ENCODE measurements at regions not wholly inside any gene's neighbourhood (a gene's known extent, or its start where the extent isn't known, plus 50 kb on each side); places are given as distances from the start of the nearest gene placed in this dataset.

- TF ChIP-seq, protein P1, sequence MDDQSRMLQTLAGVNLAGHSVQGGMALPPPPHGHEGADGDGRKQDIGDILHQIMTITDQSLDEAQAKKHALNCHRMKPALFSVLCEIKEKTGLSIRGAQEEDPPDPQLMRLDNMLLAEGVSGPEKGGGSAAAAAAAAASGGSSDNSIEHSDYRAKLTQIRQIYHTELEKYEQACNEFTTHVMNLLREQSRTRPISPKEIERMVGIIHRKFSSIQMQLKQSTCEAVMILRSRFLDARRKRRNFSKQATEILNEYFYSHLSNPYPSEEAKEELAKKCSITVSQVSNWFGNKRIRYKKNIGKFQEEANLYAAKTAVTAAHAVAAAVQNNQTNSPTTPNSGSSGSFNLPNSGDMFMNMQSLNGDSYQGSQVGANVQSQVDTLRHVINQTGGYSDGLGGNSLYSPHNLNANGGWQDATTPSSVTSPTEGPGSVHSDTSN (IDR thresholded peaks at IDR 0.05; ENCODE audit: insufficient replicate concordance, low read depth, low read length) = peak; percentile 23
- TF ChIP-seq RUNX3 (IDR thresholded peaks at IDR 0.05; ENCODE audit: low read length) = peak; percentile 21; the same call in 1 of the 2 replicates
- TF ChIP-seq NBN (IDR thresholded peaks at IDR 0.05) = peak; percentile 84; the same call in 1 of the 2 replicates
- peak; percentile 37; the same call in 1 of the 2 replicates for TF ChIP-seq DPF2 (IDR thresholded peaks at IDR 0.05)
- TF ChIP-seq PKNOX1 (IDR thresholded peaks at IDR 0.05) = peak; percentile 52
- TF ChIP-seq SMARCA5 (IDR thresholded peaks at IDR 0.05) = peak; percentile 74; the same call in 1 of the 2 replicates
- TF ChIP-seq MLLT1 (IDR thresholded peaks at IDR 0.05) = peak; percentile 64; the same call in 1 of the 2 replicates
- TF ChIP-seq KLF5 (IDR thresholded peaks at IDR 0.05; ENCODE audit: partially characterized antibody) = peak; percentile 58
- TF ChIP-seq IKZF2 (IDR thresholded peaks at IDR 0.05) = peak in 1 of 2 experiments; percentile 22; a peak in 1 of 4 replicates
- TF ChIP-seq USF1 (IDR thresholded peaks at IDR 0.05; ENCODE audit: borderline replicate concordance, extremely low read length, insufficient read depth, low read depth, low read length) = peak; percentile 55
- peak in 1 of 2 experiments; percentile 71; a peak in 2 of 4 replicates for TF ChIP-seq EP300 (IDR thresholded peaks at IDR 0.05; ENCODE audit: borderline replicate concordance in 1 of 2, control insufficient read depth in 1 of 2, low read depth in 2 of 2, low read length in 2 of 2)
- TF ChIP-seq, protein P2, sequence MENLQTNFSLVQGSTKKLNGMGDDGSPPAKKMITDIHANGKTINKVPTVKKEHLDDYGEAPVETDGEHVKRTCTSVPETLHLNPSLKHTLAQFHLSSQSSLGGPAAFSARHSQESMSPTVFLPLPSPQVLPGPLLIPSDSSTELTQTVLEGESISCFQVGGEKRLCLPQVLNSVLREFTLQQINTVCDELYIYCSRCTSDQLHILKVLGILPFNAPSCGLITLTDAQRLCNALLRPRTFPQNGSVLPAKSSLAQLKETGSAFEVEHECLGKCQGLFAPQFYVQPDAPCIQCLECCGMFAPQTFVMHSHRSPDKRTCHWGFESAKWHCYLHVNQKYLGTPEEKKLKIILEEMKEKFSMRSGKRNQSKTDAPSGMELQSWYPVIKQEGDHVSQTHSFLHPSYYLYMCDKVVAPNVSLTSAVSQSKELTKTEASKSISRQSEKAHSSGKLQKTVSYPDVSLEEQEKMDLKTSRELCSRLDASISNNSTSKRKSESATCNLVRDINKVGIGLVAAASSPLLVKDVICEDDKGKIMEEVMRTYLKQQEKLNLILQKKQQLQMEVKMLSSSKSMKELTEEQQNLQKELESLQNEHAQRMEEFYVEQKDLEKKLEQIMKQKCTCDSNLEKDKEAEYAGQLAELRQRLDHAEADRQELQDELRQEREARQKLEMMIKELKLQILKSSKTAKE (IDR thresholded peaks at IDR 0.05; ENCODE audit: low read depth, poor library complexity, severe bottlenecking) = peak; percentile 46
- TF ChIP-seq SIN3A (IDR thresholded peaks at IDR 0.05; ENCODE audit: low read depth, low read length) = 0 out of 2 replicates have a peak, but pooled peaks have one; percentile 24
- TF ChIP-seq MEF2B (IDR thresholded peaks at IDR 0.05; ENCODE audit: partially characterized antibody, poor library complexity, severe bottlenecking) = peak; percentile 63
- TF ChIP-seq MXI1 (IDR thresholded peaks at IDR 0.05; ENCODE audit: low read depth, low read length) = peak; percentile 71
Observed at GRCh38 chr16:21540770-21541433, 58.5 kb upstream of the METTL9 start (continued).

Measured in GM12878 (cell line).